Central memory CD8-positive, alpha-beta T cell (primary cell): ENCODE measurements at regions not wholly inside any gene's neighbourhood (a gene's known extent, or its start where the extent isn't known, plus 50 kb on each side); places are given as distances from the start of the nearest gene placed in this dataset.
"Not testable (repeated sequence)": the region's sequence is repeated elsewhere in the genome, so short reads cannot be mapped to it uniquely, and the experiment has no call there.

Source experiments
- ATAC-seq: fragments of 150-1000 bp; cut with Tn5 transposase; replicated peaks from 2 replicates; pipeline ENCODE4 v1.10.0; 2022; ENCODE audit warnings: mild to moderate bottlenecking, moderate FRiP score, moderate number of reproducible peaks; ENCODE audit not compliant: poor library complexity, severe bottlenecking; ENCODE audit errors: extremely low read depth
- DNase-seq, 2 donors: peaks; one replicate each; pipeline ENCODE4 v3.0.0; 2021; ENCODE audit warnings: low spot score in 2 of 2
- H3K27ac Mint-ChIP-seq: one replicate; pipeline ENCODE4 v1.8.0; 2022; ENCODE audit warnings: low read depth, mild to moderate bottlenecking, moderate library complexity, mixed read lengths
- H3K27me3 Mint-ChIP-seq: one replicate; pipeline ENCODE4 v1.8.0; 2022; ENCODE audit warnings: mixed read lengths
- H3K36me3 Mint-ChIP-seq: one replicate; pipeline ENCODE4 v1.8.0; 2022; ENCODE audit warnings: mild to moderate bottlenecking, moderate library complexity, mixed read lengths; ENCODE audit not compliant: insufficient read depth
- H3K4me1 Mint-ChIP-seq: one replicate; pipeline ENCODE4 v1.8.0; 2022; ENCODE audit warnings: mixed read lengths
- H3K4me3 Mint-ChIP-seq: one replicate; pipeline ENCODE4 v1.8.0; 2022; ENCODE audit warnings: mild to moderate bottlenecking, moderate library complexity, mixed read lengths
- H3K9me3 Mint-ChIP-seq: one replicate; pipeline ENCODE4 v1.8.0; 2022; ENCODE audit warnings: mixed read lengths

- Mint-ChIP-seq H3K4me3 (no peak overlapping the region), H3K36me3 (no peaks in the 10 kb centered on the region), H3K27ac (no peak overlapping the region), H3K9me3 (peaks cover 18% of the 10 kb centered on the region), H3K4me1 (no peaks in the 10 kb centered on the region), H3K27me3 (no peaks in the 10 kb centered on the region)
- ATAC-seq (no peak), DNase-seq (no peak)
Measured at GRCh38 chr3:20747741-20748140, 561.7 kb upstream of the SGO1 start.

- Mint-ChIP-seq H3K27ac (no peak overlapping the region), H3K9me3 (peaks cover 6% of the 10 kb centered on the region), H3K4me3 (no peak overlapping the region), H3K4me1 (no peaks in the 10 kb centered on the region), H3K36me3 (no peaks in the 10 kb centered on the region), H3K27me3 (no peaks in the 10 kb centered on the region)
- ATAC-seq (no peak), DNase-seq (no peak)
Measured at GRCh38 chr3:20743553-20744321, 557.7 kb upstream of the SGO1 start.

- no peak for DNase-seq
- Mint-ChIP-seq H3K4me1 (no peaks in the 10 kb centered on the region), H3K27me3 (no peaks in the 10 kb centered on the region), H3K27ac (no peak overlapping the region), H3K9me3 (peaks cover 6% of the 10 kb centered on the region), H3K36me3 (no peaks in the 10 kb centered on the region), H3K4me3 (no peak overlapping the region)
- ATAC-seq, result no peak
Measured at GRCh38 chr3:20742903-20743552, 557.0 kb upstream of the SGO1 start.

- Mint-ChIP-seq H3K27me3 (no peaks in the 10 kb centered on the region), H3K9me3 (no peaks in the 10 kb centered on the region), H3K4me1 (no peaks in the 10 kb centered on the region), H3K4me3 (no peak overlapping the region), H3K27ac (no peak overlapping the region), H3K36me3 (no peaks in the 10 kb centered on the region)
- DNase-seq (no peak), ATAC-seq (no peak)
Measured at GRCh38 chr3:20741381-20741780, 555.4 kb upstream of the SGO1 start.

GRCh38 chr3:20739814-20740213, 553.8 kb upstream of the SGO1 start:
- H3K27me3 Mint-ChIP-seq, result no peaks in the 10 kb centered on the region
- H3K27ac Mint-ChIP-seq, result no peak overlapping the region
- ATAC-seq, result no peak
- H3K4me1 Mint-ChIP-seq, result no peaks in the 10 kb centered on the region
- no peak for DNase-seq
- no peaks in the 10 kb centered on the region for H3K9me3 Mint-ChIP-seq
- H3K4me3 Mint-ChIP-seq, result no peak overlapping the region
- no peaks in the 10 kb centered on the region for H3K36me3 Mint-ChIP-seq

GRCh38 chr3:20736287-20736852, 550.4 kb upstream of the SGO1 start:
- DNase-seq (no peak), ATAC-seq (no peak)
- Mint-ChIP-seq H3K4me1 (no peaks in the 10 kb centered on the region), H3K36me3 (no peaks in the 10 kb centered on the region), H3K4me3 (no peak overlapping the region), H3K9me3 (peaks cover under 1% of the 10 kb centered on the region), H3K27ac (no peak overlapping the region), H3K27me3 (no peaks in the 10 kb centered on the region)

GRCh38 chr3:20729185-20729584, 543.2 kb upstream of the SGO1 start:
- peaks cover 3% of the 10 kb centered on the region for H3K36me3 Mint-ChIP-seq
- H3K9me3 Mint-ChIP-seq, result peaks cover 37% of the 10 kb centered on the region
- H3K27me3 Mint-ChIP-seq, result no peaks in the 10 kb centered on the region
- H3K4me1 Mint-ChIP-seq, result no peaks in the 10 kb centered on the region
- no peak overlapping the region for H3K4me3 Mint-ChIP-seq
- ATAC-seq (no peak), DNase-seq (no peak)
- H3K27ac Mint-ChIP-seq, result no peak overlapping the region

- no peak overlapping the region for H3K4me3 Mint-ChIP-seq
- ATAC-seq (no peak), DNase-seq (no peak)
- no peak overlapping the region for H3K27ac Mint-ChIP-seq
- H3K9me3 Mint-ChIP-seq, result peaks cover 46% of the 10 kb centered on the region
- H3K27me3 Mint-ChIP-seq, result no peaks in the 10 kb centered on the region
- H3K4me1 Mint-ChIP-seq, result no peaks in the 10 kb centered on the region
- peaks cover 3% of the 10 kb centered on the region for H3K36me3 Mint-ChIP-seq
Measured at GRCh38 chr3:20726786-20727185, 540.8 kb upstream of the SGO1 start.

- ATAC-seq (no peak), DNase-seq (no peak)
- Mint-ChIP-seq H3K4me1 (no peaks in the 10 kb centered on the region), H3K27ac (no peak overlapping the region), H3K4me3 (no peak overlapping the region), H3K36me3 (peaks cover 3% of the 10 kb centered on the region), H3K27me3 (no peaks in the 10 kb centered on the region), H3K9me3 (peaks cover 34% of the 10 kb centered on the region)
Measured at GRCh38 chr3:20724241-20724640, 538.2 kb upstream of the SGO1 start.

- not testable (repeated sequence) for H3K4me3 Mint-ChIP-seq, H3K27ac Mint-ChIP-seq, DNase-seq, ATAC-seq, H3K27me3 Mint-ChIP-seq, H3K4me1 Mint-ChIP-seq, H3K36me3 Mint-ChIP-seq
- peaks cover 29% of the 10 kb centered on the region for H3K9me3 Mint-ChIP-seq
Measured at GRCh38 chr3:20716425-20716824, 530.4 kb upstream of the SGO1 start.

- Mint-ChIP-seq H3K4me3 (no peak overlapping the region), H3K27ac (no peak overlapping the region), H3K9me3 (peaks cover 11% of the 10 kb centered on the region), H3K27me3 (no peaks in the 10 kb centered on the region), H3K36me3 (no peaks in the 10 kb centered on the region), H3K4me1 (no peaks in the 10 kb centered on the region)
- DNase-seq (no peak), ATAC-seq (no peak)
Measured at GRCh38 chr3:20701641-20702040, 515.6 kb upstream of the SGO1 start.

GRCh38 chr3:20700714-20701113, 514.7 kb upstream of the SGO1 start:
- DNase-seq, result no peak
- no peak overlapping the region for H3K4me3 Mint-ChIP-seq
- H3K27me3 Mint-ChIP-seq, result no peaks in the 10 kb centered on the region
- H3K36me3 Mint-ChIP-seq, result no peaks in the 10 kb centered on the region
- H3K9me3 Mint-ChIP-seq, result peaks cover 12% of the 10 kb centered on the region
- H3K27ac Mint-ChIP-seq, result no peak overlapping the region
- ATAC-seq, result no peak
- H3K4me1 Mint-ChIP-seq, result no peaks in the 10 kb centered on the region

GRCh38 chr3:20698896-20699295, 512.9 kb upstream of the SGO1 start:
- Mint-ChIP-seq H3K4me1 (no peaks in the 10 kb centered on the region), H3K9me3 (peaks cover 17% of the 10 kb centered on the region), H3K4me3 (no peak overlapping the region), H3K27me3 (no peaks in the 10 kb centered on the region), H3K27ac (no peak overlapping the region), H3K36me3 (no peaks in the 10 kb centered on the region)
- ATAC-seq (no peak), DNase-seq (no peak)
